Rectal smooth muscle tissue (tissue), 1 donor: ENCODE measurements at regions not wholly inside any gene's neighbourhood (a gene's known extent, or its start where the extent isn't known, plus 50 kb on each side); places are given as distances from the start of the nearest gene placed in this dataset.

ENCODE experiments used
- H3K27ac ChIP-seq: one replicate; pipeline ENCODE4 v1.7.0; 2013; ENCODE audit warnings: low read depth, low read length, inconsistent platforms
- H3K27me3 ChIP-seq: one replicate; pipeline ENCODE4 v1.7.0; 2013; ENCODE audit warnings: low read length; ENCODE audit not compliant: control insufficient read depth, insufficient read depth
- H3K36me3 ChIP-seq: one replicate; pipeline ENCODE4 v1.7.0; 2013; ENCODE audit warnings: low read length; ENCODE audit not compliant: control insufficient read depth, insufficient read depth
- H3K4me1 ChIP-seq: one replicate; pipeline ENCODE4 v1.7.0; 2013; ENCODE audit warnings: low read length; ENCODE audit not compliant: control insufficient read depth, insufficient read depth
- H3K4me3 ChIP-seq: one replicate; pipeline ENCODE4 v1.7.0; 2013; ENCODE audit warnings: low read length
- H3K9ac ChIP-seq: one replicate; pipeline ENCODE4 v1.7.0; 2013; ENCODE audit warnings: low read length

GRCh38 chr6:1027109-1027794 lies 284.6 kb upstream of the FOXQ1 start:
- no peaks in the 10 kb centered on the region for H3K36me3 ChIP-seq
- H3K9ac ChIP-seq: no peak overlapping the region
- H3K4me1 ChIP-seq: no peaks in the 10 kb centered on the region
- H3K27me3 ChIP-seq: no peaks in the 10 kb centered on the region
- H3K4me3 ChIP-seq: no peak overlapping the region
- no peak overlapping the region for H3K27ac ChIP-seq

GRCh38 chr6:1025821-1026220 lies 286.1 kb upstream of the FOXQ1 start:
- Histone ChIP-seq H3K27me3 (no peaks in the 10 kb centered on the region), H3K27ac (no peak overlapping the region), H3K4me3 (no peak overlapping the region), H3K4me1 (no peaks in the 10 kb centered on the region), H3K36me3 (no peaks in the 10 kb centered on the region), H3K9ac (no peak overlapping the region)

GRCh38 chr6:1024587-1024986 lies 287.3 kb upstream of the FOXQ1 start:
- no peak overlapping the region for H3K4me3 ChIP-seq
- H3K27me3 ChIP-seq: no peaks in the 10 kb centered on the region
- H3K9ac ChIP-seq: no peak overlapping the region
- H3K27ac ChIP-seq: no peak overlapping the region
- H3K36me3 ChIP-seq: no peaks in the 10 kb centered on the region
- no peaks in the 10 kb centered on the region for H3K4me1 ChIP-seq

GRCh38 chr6:1024161-1024560 lies 287.7 kb upstream of the FOXQ1 start:
- H3K27me3 ChIP-seq: no peaks in the 10 kb centered on the region
- no peak overlapping the region for H3K4me3 ChIP-seq
- H3K27ac ChIP-seq: no peak overlapping the region
- no peaks in the 10 kb centered on the region for H3K36me3 ChIP-seq
- no peak overlapping the region for H3K9ac ChIP-seq
- H3K4me1 ChIP-seq: no peaks in the 10 kb centered on the region

- no peak overlapping the region for H3K4me3 ChIP-seq
- no peaks in the 10 kb centered on the region for H3K27me3 ChIP-seq
- H3K4me1 ChIP-seq: no peaks in the 10 kb centered on the region
- no peaks in the 10 kb centered on the region for H3K36me3 ChIP-seq
- no peak overlapping the region for H3K9ac ChIP-seq
- no peak overlapping the region for H3K27ac ChIP-seq
Measured at GRCh38 chr6:1023229-1023628, 288.7 kb upstream of the FOXQ1 start.

GRCh38 chr6:1022719-1023118 lies 289.2 kb upstream of the FOXQ1 start:
- H3K27me3 ChIP-seq: no peaks in the 10 kb centered on the region
- H3K4me1 ChIP-seq: no peaks in the 10 kb centered on the region
- H3K27ac ChIP-seq: no peak overlapping the region
- H3K4me3 ChIP-seq: no peak overlapping the region
- H3K9ac ChIP-seq: no peak overlapping the region
- H3K36me3 ChIP-seq: no peaks in the 10 kb centered on the region

GRCh38 chr6:1020837-1021236 lies 291.1 kb upstream of the FOXQ1 start:
- Histone ChIP-seq H3K27ac (no peak overlapping the region), H3K4me3 (no peak overlapping the region), H3K36me3 (no peaks in the 10 kb centered on the region), H3K27me3 (no peaks in the 10 kb centered on the region), H3K4me1 (no peaks in the 10 kb centered on the region), H3K9ac (no peak overlapping the region)

GRCh38 chr6:1020133-1020532 lies 291.8 kb upstream of the FOXQ1 start:
- Histone ChIP-seq H3K27ac (no peak overlapping the region), H3K4me3 (no peak overlapping the region), H3K9ac (no peak overlapping the region), H3K36me3 (no peaks in the 10 kb centered on the region), H3K4me1 (no peaks in the 10 kb centered on the region), H3K27me3 (no peaks in the 10 kb centered on the region)

- no peak overlapping the region for H3K4me3 ChIP-seq
- H3K36me3 ChIP-seq: no peaks in the 10 kb centered on the region
- H3K4me1 ChIP-seq: no peaks in the 10 kb centered on the region
- no peaks in the 10 kb centered on the region for H3K27me3 ChIP-seq
- no peak overlapping the region for H3K27ac ChIP-seq
- H3K9ac ChIP-seq: no peak overlapping the region
Measured at GRCh38 chr6:1018041-1018440, 293.9 kb upstream of the FOXQ1 start.

- no peaks in the 10 kb centered on the region for H3K27me3 ChIP-seq
- no peak overlapping the region for H3K27ac ChIP-seq
Measured at GRCh38 chr6:1016329-1017302, 295.3 kb upstream of the FOXQ1 start.

GRCh38 chr6:1015825-1016224 lies 296.1 kb upstream of the FOXQ1 start:
- H3K27ac ChIP-seq: no peak overlapping the region
- no peak overlapping the region for H3K9ac ChIP-seq
- no peaks in the 10 kb centered on the region for H3K36me3 ChIP-seq
- H3K4me1 ChIP-seq: no peaks in the 10 kb centered on the region
- H3K27me3 ChIP-seq: peaks cover 2% of the 10 kb centered on the region
- no peak overlapping the region for H3K4me3 ChIP-seq

More at GRCh38 chr6:1016329-1017302, 295.3 kb upstream of the FOXQ1 start:
- Histone ChIP-seq H3K9ac (no peak overlapping the region), H3K4me1 (no peaks in the 10 kb centered on the region), H3K4me3 (no peak overlapping the region), H3K36me3 (no peaks in the 10 kb centered on the region)

GRCh38 chr6:1014431-1014807 lies 297.5 kb upstream of the FOXQ1 start:
- H3K27me3 ChIP-seq: peaks cover 3% of the 10 kb centered on the region

More at GRCh38 chr6:1014431-1014807, 297.5 kb upstream of the FOXQ1 start:
- Histone ChIP-seq H3K36me3 (no peaks in the 10 kb centered on the region), H3K9ac (no peak overlapping the region), H3K4me3 (no peak overlapping the region), H3K27ac (no peak overlapping the region), H3K4me1 (no peaks in the 10 kb centered on the region)
